ENCODE measurements at regions not wholly inside any gene's neighbourhood (a gene's known extent, or its start where the extent isn't known, plus 50 kb on each side); places are given as distances from the start of the nearest gene placed in this dataset.

- no peaks in the 10 kb centered on the region for H3K27me3 ChIP-seq (replicated peaks in 1 of 2; ENCODE audit: control insufficient read depth in 2 of 2, insufficient read depth in 2 of 2, low read length in 1 of 2)
- no peaks in the 10 kb centered on the region for H3K4me1 ChIP-seq (ENCODE audit: control insufficient read depth, insufficient read depth, low read length)
- FAIRE-seq (no peak), ATAC-seq (no peak), DNase-seq (ENCODE audit: low read depth, low spot score) (no peak)
- CTCF ChIA-PET: no interaction called here
- no peak overlapping the region for H3K9ac ChIP-seq (ENCODE audit: control insufficient read depth, insufficient read depth, low read length)
- no peak overlapping the region for H2AFZ ChIP-seq (ENCODE audit: control insufficient read depth, low read depth, low read length)
- H4K20me1 ChIP-seq (ENCODE audit: control insufficient read depth, insufficient read depth): no peaks in the 10 kb centered on the region
- H3K9me3 ChIP-seq (replicated peaks; ENCODE audit: control insufficient read depth, insufficient read depth, low read length): no peaks in the 10 kb centered on the region
- no peaks in the 10 kb centered on the region for H3K36me3 ChIP-seq (ENCODE audit: control insufficient read depth in 2 of 2, insufficient read depth in 2 of 2, low read length in 1 of 2)
- 27% methylated on average over 5 of the region's 5 CpGs for WGBS (ENCODE audit: insufficient coverage, insufficient replicate concordance, low lambda C conversion rate, missing lambda C conversion rate)
- no peak overlapping the region for H3K4me3 ChIP-seq
- no peaks in the 10 kb centered on the region for H3K79me2 ChIP-seq (ENCODE audit: control insufficient read depth, insufficient read depth, low read length)
- no peak overlapping the region for H3K4me2 ChIP-seq (ENCODE audit: control insufficient read depth, insufficient read depth)
- no TSS peak for BruUV-seq (replicated peaks)
- RAD21 ChIA-PET (ENCODE audit: unreplicated experiment): no interaction called here
- intact Hi-C loops (cut with micrococcal nuclease; ENCODE audit: unreplicated experiment): no loop called here
- in situ Hi-C loops (cut with MboI): no loop called here
- TF ChIP-seq, protein P1, sequence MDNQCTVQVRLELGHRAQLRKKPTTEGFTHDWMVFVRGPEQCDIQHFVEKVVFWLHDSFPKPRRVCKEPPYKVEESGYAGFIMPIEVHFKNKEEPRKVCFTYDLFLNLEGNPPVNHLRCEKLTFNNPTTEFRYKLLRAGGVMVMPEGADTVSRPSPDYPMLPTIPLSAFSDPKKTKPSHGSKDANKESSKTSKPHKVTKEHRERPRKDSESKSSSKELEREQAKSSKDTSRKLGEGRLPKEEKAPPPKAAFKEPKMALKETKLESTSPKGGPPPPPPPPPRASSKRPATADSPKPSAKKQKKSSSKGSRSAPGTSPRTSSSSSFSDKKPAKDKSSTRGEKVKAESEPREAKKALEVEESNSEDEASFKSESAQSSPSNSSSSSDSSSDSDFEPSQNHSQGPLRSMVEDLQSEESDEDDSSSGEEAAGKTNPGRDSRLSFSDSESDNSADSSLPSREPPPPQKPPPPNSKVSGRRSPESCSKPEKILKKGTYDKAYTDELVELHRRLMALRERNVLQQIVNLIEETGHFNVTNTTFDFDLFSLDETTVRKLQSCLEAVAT (IDR thresholded peaks at IDR 0.05): no peak
- no peak for TF ChIP-seq NFYB (IDR thresholded peaks at IDR 0.05; ENCODE audit: insufficient read depth, low read depth, low read length)
- no peak for TF ChIP-seq CTCF (IDR thresholded peaks at IDR 0.05 in 2 of 3, conservative IDR thresholded peaks at IDR 0.05 in 1 of 3; ENCODE audit: control insufficient read depth in 2 of 3, extremely low read depth in 1 of 3, insufficient read depth in 1 of 3, low read depth in 3 of 3, low read length in 3 of 3)
- H3K27ac ChIP-seq (ENCODE audit: control insufficient read depth, insufficient read depth): no peak overlapping the region
- POLR2A ChIA-PET: no interaction called here
- SMC1A ChIA-PET (ENCODE audit: uncharacterized antibody, unreplicated experiment): no interaction called here
These were observed 72.2 kb upstream of the TTC14 start for GRCh38 chr3:180529778-180530177.

- ATAC-seq: no peak
- Histone ChIP-seq H3K4me1 (ENCODE audit: control insufficient read depth, insufficient read depth, low read length) (no peaks in the 10 kb centered on the region), H3K4me2 (ENCODE audit: control insufficient read depth, insufficient read depth) (no peak overlapping the region), H3K36me3 (ENCODE audit: control insufficient read depth in 2 of 2, insufficient read depth in 2 of 2, low read length in 1 of 2) (no peaks in the 10 kb centered on the region), H3K9me3 (replicated peaks; ENCODE audit: control insufficient read depth, insufficient read depth, low read length) (no peaks in the 10 kb centered on the region), H3K79me2 (ENCODE audit: control insufficient read depth, insufficient read depth, low read length) (no peaks in the 10 kb centered on the region), H3K27me3 (replicated peaks in 1 of 2; ENCODE audit: control insufficient read depth in 2 of 2, insufficient read depth in 2 of 2, low read length in 1 of 2) (no peaks in the 10 kb centered on the region), H3K4me3 (no peak overlapping the region), H2AFZ (ENCODE audit: control insufficient read depth, low read depth, low read length) (no peak overlapping the region), H3K9ac (ENCODE audit: control insufficient read depth, insufficient read depth, low read length) (no peak overlapping the region), H4K20me1 (ENCODE audit: control insufficient read depth, insufficient read depth) (no peaks in the 10 kb centered on the region), H3K27ac (ENCODE audit: control insufficient read depth, insufficient read depth) (no peak overlapping the region)
- BruUV-seq (replicated peaks): no TSS peak
- ChIA-PET SMC1A (ENCODE audit: uncharacterized antibody, unreplicated experiment) (no interaction called here), CTCF (interaction anchor here (0.7 kb wide), 1 partner anchor 1692 kb away, joined by 4 read pairs; no protein-coding TSS in a partner anchor), POLR2A (no interaction called here), RAD21 (ENCODE audit: unreplicated experiment) (no interaction called here)
- FAIRE-seq: no peak
- DNase-seq (ENCODE audit: low read depth, low spot score): no peak
- intact Hi-C loops (cut with micrococcal nuclease; ENCODE audit: unreplicated experiment) (no loop called here), in situ Hi-C loops (cut with MboI) (no loop called here)
- TF ChIP-seq, protein P2, sequence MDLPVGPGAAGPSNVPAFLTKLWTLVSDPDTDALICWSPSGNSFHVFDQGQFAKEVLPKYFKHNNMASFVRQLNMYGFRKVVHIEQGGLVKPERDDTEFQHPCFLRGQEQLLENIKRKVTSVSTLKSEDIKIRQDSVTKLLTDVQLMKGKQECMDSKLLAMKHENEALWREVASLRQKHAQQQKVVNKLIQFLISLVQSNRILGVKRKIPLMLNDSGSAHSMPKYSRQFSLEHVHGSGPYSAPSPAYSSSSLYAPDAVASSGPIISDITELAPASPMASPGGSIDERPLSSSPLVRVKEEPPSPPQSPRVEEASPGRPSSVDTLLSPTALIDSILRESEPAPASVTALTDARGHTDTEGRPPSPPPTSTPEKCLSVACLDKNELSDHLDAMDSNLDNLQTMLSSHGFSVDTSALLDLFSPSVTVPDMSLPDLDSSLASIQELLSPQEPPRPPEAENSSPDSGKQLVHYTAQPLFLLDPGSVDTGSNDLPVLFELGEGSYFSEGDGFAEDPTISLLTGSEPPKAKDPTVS (IDR thresholded peaks at IDR 0.05; ENCODE audit: low read depth, low read length): no peak
- TF ChIP-seq ZBTB11 (CRISPR knock-in tag; IDR thresholded peaks at IDR 0.05) (no peak), SMC3 (IDR thresholded peaks at IDR 0.05; ENCODE audit: borderline replicate concordance, low read length) (no peak), IKZF1 (conservative IDR thresholded peaks at IDR 0.05) (no peak), NR2C1 (IDR thresholded peaks at IDR 0.05) (no peak), ZNF274 (IDR thresholded peaks at IDR 0.05; ENCODE audit: insufficient read depth, insufficient read length) (no peak)
These were observed 71.7 kb upstream of the TTC14 start for GRCh38 chr3:180530276-180530675.

Data from GM12878 (cell line).